Ovary (tissue), 7 donors: ENCODE measurements at regions not wholly inside any gene's neighbourhood (a gene's known extent, or its start where the extent isn't known, plus 50 kb on each side); places are given as distances from the start of the nearest gene placed in this dataset.

Source experiments
- DNase-seq, 5 donors: peaks; one replicate each; pipeline ENCODE4 v3.0.0-alpha.2; 2019 to 2020
- H3K27ac ChIP-seq, 2 donors: fragments of 200-600 bp; one replicate each; pipeline versions ENCODE4 v1.5.1 to v1.8.0; 2019 to 2022
- H3K27me3 ChIP-seq: fragments of 200-600 bp; one replicate; pipeline ENCODE4 v1.8.0; 2022
- H3K36me3 ChIP-seq: fragments of 200-600 bp; sonication (generic); one replicate; pipeline ENCODE4 v1.5.1; 2019
- H3K4me1 ChIP-seq: one replicate; pipeline ENCODE4 v1.8.1; 2013; ENCODE audit warnings: mild to moderate bottlenecking, moderate library complexity; ENCODE audit not compliant: insufficient read depth
- H3K4me3 ChIP-seq: fragments of 200-600 bp; sonication (generic); one replicate; pipeline ENCODE4 v1.5.1; 2017
- H3K9me3 ChIP-seq, 2 donors: fragments of 200-600 bp in 1 of 2; sonication (generic) in 1 of 2; one replicate each; pipeline versions ENCODE4 v1.5.1 to v1.8.1; 2013 to 2019; ENCODE audit warnings: mild to moderate bottlenecking in 1 of 2, moderate library complexity in 1 of 2
- CTCF ChIP-seq, 3 donors: fragments of 450-650 bp in 2 of 3; fragments of 200-600 bp in 1 of 3; IDR thresholded peaks; one replicate each; pipeline versions ENCODE4 v1.5.1 to v1.8.0; 2016 to 2022; ENCODE audit warnings: antibody characterized with exemption in 3 of 3, mild to moderate bottlenecking in 1 of 3
- EP300 ChIP-seq: sonication (generic); formaldehyde crosslinking; IDR thresholded peaks from one replicate; pipeline ENCODE4 v1.6.1; 2017; ENCODE audit warnings: antibody characterized with exemption
- POLR2A ChIP-seq: fragments of 450-650 bp; IDR thresholded peaks from one replicate; pipeline ENCODE4 v1.6.1; 2017; ENCODE audit warnings: antibody characterized with exemption, mild to moderate bottlenecking, moderate library complexity
- WGBS, 3 donors: extraction: QIAGEN DNeasy Blood & Tissue Kit in 1 of 3; methylation state at CpG; one replicate each; pipeline versions ENCODE4 v1.1.5 to v1.1.7; 2013 to 2017; 5-methylcytosine and 5-hydroxymethylcytosine counted together
- intact Hi-C, 4 donors: fragments of 100-400 bp; cut with DNase I; formaldehyde crosslinking; loops; one replicate each; pipeline versions ENCODE4 v1.11.0 to v1.15.1; 2022 to 2023
- donor health status: DM: no; HTN: no; CAD: no; lungs with moderate emphysema.
- donor health status: DM: no; HTN: no; CAD: no.
- donor health status: Bipolar disorder and iron deficiency.
- donor health status: DM: no; HTN: no; CAD: no.
- donor health status: DM: yes; HTN: yes; CAD: no.

GRCh38 chr9:126218359-126219125, 108.1 kb upstream of the MVB12B start:
- intact Hi-C loops, result no loop called here
- WGBS, 3 donors, result 85 to 88% (median 86%) methylated on average over 10 of the region's 10 CpGs
- Histone ChIP-seq H3K4me3 (no peak overlapping the region), H3K4me1 (peaks cover 1% of the 10 kb centered on the region), H3K27me3 (no peaks in the 10 kb centered on the region), H3K36me3 (no peaks in the 10 kb centered on the region), H3K27ac (no peak overlapping the region), H3K9me3 (no peaks in the 10 kb centered on the region)
- TF ChIP-seq CTCF (IDR thresholded peaks at IDR 0.05), result no peak
- TF ChIP-seq POLR2A, result no peak
- TF ChIP-seq EP300, result no peak
- DNase-seq, result no peak

- Histone ChIP-seq H3K4me3 (no peak overlapping the region), H3K4me1 (peaks cover 1% of the 10 kb centered on the region)
- intact Hi-C loops, result no loop called here
Measured at GRCh38 chr9:126219166-126219565, 107.5 kb upstream of the MVB12B start.

GRCh38 chr9:126219648-126220063, 107.0 kb upstream of the MVB12B start:
- H3K4me3 ChIP-seq, result no peak overlapping the region
- H3K9me3 ChIP-seq, result no peaks in the 10 kb centered on the region
- WGBS, 3 donors, result 72 to 81% (median 76%) methylated on average over 11 of the region's 11 CpGs
- DNase-seq, result no peak
- no peaks in the 10 kb centered on the region for H3K36me3 ChIP-seq
- peaks cover 1% of the 10 kb centered on the region for H3K4me1 ChIP-seq
- no peaks in the 10 kb centered on the region for H3K27me3 ChIP-seq
- intact Hi-C loops, result loop anchor here in 1 of 4 donors (10.0 kb wide), 2 partner anchors 475 to 665 kb away; partner anchors contain the start of gene PBX3
- TF ChIP-seq CTCF (IDR thresholded peaks at IDR 0.05), result no peak
- TF ChIP-seq POLR2A, result no peak
- TF ChIP-seq EP300, result no peak
- H3K27ac ChIP-seq, result no peak overlapping the region

More at GRCh38 chr9:126219166-126219565, 107.5 kb upstream of the MVB12B start:
- Histone ChIP-seq H3K27ac (no peak overlapping the region), H3K27me3 (no peaks in the 10 kb centered on the region), H3K36me3 (no peaks in the 10 kb centered on the region), H3K9me3 (no peaks in the 10 kb centered on the region)
- no peak for TF ChIP-seq EP300
- no peak for TF ChIP-seq POLR2A
- no peak for TF ChIP-seq CTCF (IDR thresholded peaks at IDR 0.05)
- no peak for DNase-seq
- WGBS, 3 donors, result 85 to 92% (median 92%) methylated on average over 2 of the region's 2 CpGs

- Histone ChIP-seq H3K9me3 (no peaks in the 10 kb centered on the region), H3K4me1 (peaks cover 1% of the 10 kb centered on the region), H3K4me3 (no peak overlapping the region), H3K36me3 (no peaks in the 10 kb centered on the region), H3K27ac (no peak overlapping the region), H3K27me3 (no peaks in the 10 kb centered on the region)
- no peak for DNase-seq
- intact Hi-C loops, result loop anchor here in 1 of 4 donors (10.0 kb wide), 2 partner anchors 477 to 667 kb away; partner anchors contain the start of gene PBX3
- TF ChIP-seq EP300, result no peak
- TF ChIP-seq CTCF (IDR thresholded peaks at IDR 0.05), result no peak
- TF ChIP-seq POLR2A, result no peak
- WGBS, 3 donors, result 74 to 78% (median 76%) methylated on average over 2 of the region's 2 CpGs
Measured at GRCh38 chr9:126221480-126221879, 105.1 kb upstream of the MVB12B start.
